WTC11 (cell line): ENCODE measurements at regions not wholly inside any gene's neighbourhood (a gene's known extent, or its start where the extent isn't known, plus 50 kb on each side); places are given as distances from the start of the nearest gene placed in this dataset.

Experiments
- ATF2 ChIP-seq: sonication (generic); formaldehyde crosslinking; IDR thresholded peaks from 2 replicates; pipeline ENCODE4 v1.8.1; 2022; ENCODE audit warnings: low read depth, missing genetic modification reagents, borderline replicate concordance
- ATF3 ChIP-seq: sonication (generic); formaldehyde crosslinking; conservative IDR thresholded peaks from 2 replicates; pipeline ENCODE4 v1.8.1; 2022; ENCODE audit warnings: mild to moderate bottlenecking, missing genetic modification reagents
- CBFB ChIP-seq: sonication (generic); formaldehyde crosslinking; IDR thresholded peaks from 2 replicates; pipeline ENCODE4 v1.8.1; 2022; ENCODE audit warnings: mild to moderate bottlenecking, low read depth, missing genetic modification reagents
- CREM ChIP-seq: sonication (generic); formaldehyde crosslinking; IDR thresholded peaks from 2 replicates; pipeline ENCODE4 v1.8.1; 2022; ENCODE audit warnings: mild to moderate bottlenecking, missing genetic modification reagents, moderate library complexity
- CTCF ChIP-seq: fragments of 200-600 bp; IDR thresholded peaks from 2 replicates; pipeline ENCODE4 v1.8.0; 2022; ENCODE audit warnings: antibody characterized with exemption
- E2F5 ChIP-seq: sonication (generic); formaldehyde crosslinking; IDR thresholded peaks from 2 replicates; pipeline ENCODE4 v1.8.1; 2022; ENCODE audit warnings: mild to moderate bottlenecking, moderate library complexity, missing genetic modification reagents
- ELF4 ChIP-seq: sonication (generic); formaldehyde crosslinking; IDR thresholded peaks from 2 replicates; pipeline ENCODE4 v1.8.1; 2022; ENCODE audit warnings: low read depth, mild to moderate bottlenecking, moderate library complexity, missing genetic modification reagents
- HMGXB4 ChIP-seq: sonication (generic); formaldehyde crosslinking; IDR thresholded peaks from 2 replicates; pipeline ENCODE4 v1.8.1; 2023; ENCODE audit warnings: mild to moderate bottlenecking, moderate library complexity, missing genetic modification reagents
- SP1 ChIP-seq: sonication (generic); formaldehyde crosslinking; conservative IDR thresholded peaks from 2 replicates; pipeline ENCODE4 v1.8.1; 2022; ENCODE audit warnings: missing genetic modification reagents
- TEAD4 ChIP-seq: sonication (generic); formaldehyde crosslinking; IDR thresholded peaks from 2 replicates; pipeline ENCODE4 v1.8.0; 2022; ENCODE audit warnings: mild to moderate bottlenecking, missing genetic modification reagents
- ZNF317 ChIP-seq: sonication (generic); formaldehyde crosslinking; IDR thresholded peaks from 2 replicates; pipeline ENCODE4 v1.8.1; 2023; ENCODE audit warnings: low read depth, mild to moderate bottlenecking, moderate library complexity, missing genetic modification reagents, borderline replicate concordance

- no peak for TF ChIP-seq ELF4
- TF ChIP-seq HMGXB4 (CRISPR knock-in tag): no peak
- TF ChIP-seq SP1 (CRISPR knock-in tag): no peak
- no peak for TF ChIP-seq CTCF
- TF ChIP-seq ATF3: no peak
- no peak for TF ChIP-seq TEAD4 (CRISPR knock-in tag)
- TF ChIP-seq CBFB: no peak
- TF ChIP-seq ZNF317: no peak
- TF ChIP-seq CREM (CRISPR knock-in tag): no peak
- no peak for TF ChIP-seq E2F5 (CRISPR knock-in tag)
- TF ChIP-seq ATF2 (CRISPR knock-in tag): no peak
Measured at GRCh38 chr6:141347906-141348492, 784.7 kb upstream of the GJE1 start.
